Adrenal gland (tissue), 9 donors: ENCODE measurements at regions not wholly inside any gene's neighbourhood (a gene's known extent, or its start where the extent isn't known, plus 50 kb on each side); places are given as distances from the start of the nearest gene placed in this dataset.

Experiments used
- DNase-seq, 7 donors: peaks; one replicate each; pipeline ENCODE4 v3.0.0-alpha.2; 2019 to 2020
- H3K27ac ChIP-seq, 5 donors: fragments of 200-600 bp; sonication (generic) in 4 of 5; 1 replicate in 3 of 5; 2 replicates in 2 of 5; pipeline versions ENCODE4 v1.5.1 to v1.8.0; 2016 to 2020; ENCODE audit warnings: mild to moderate bottlenecking in 1 of 5
- H3K27me3 ChIP-seq: fragments of 200-600 bp; 2 replicates; pipeline ENCODE4 v1.8.0; 2021
- H3K36me3 ChIP-seq, 2 donors: fragments of 200-600 bp; replicated peaks in 1 of 2; 1 replicate in 1 of 2; 2 replicates in 1 of 2; pipeline versions ENCODE4 v1.5.1 to v1.8.0; 2018 to 2022
- H3K4me1 ChIP-seq, 2 donors: fragments of 200-600 bp; replicated peaks in 1 of 2; 1 replicate in 1 of 2; 2 replicates in 1 of 2; pipeline versions ENCODE4 v1.5.1 to v1.8.0; 2018 to 2021
- H3K4me3 ChIP-seq, 4 donors: fragments of 200-600 bp; sonication (generic) in 3 of 4; one replicate each; pipeline ENCODE4 v1.5.1; 2016 to 2018
- H3K9me3 ChIP-seq, 3 donors: fragments of 200-600 bp; sonication (generic) in 1 of 3; replicated peaks in 1 of 3; 1 replicate in 2 of 3; 2 replicates in 1 of 3; pipeline versions ENCODE4 v1.5.1 to v1.8.0; 2016 to 2021
- POLR2A ChIP-seq, 2 donors: fragments of 450-650 bp; IDR thresholded peaks; one replicate each; pipeline ENCODE4 v1.6.1; 2017; ENCODE audit warnings: antibody characterized with exemption in 2 of 2, mild to moderate bottlenecking in 2 of 2, moderate library complexity in 1 of 2
- WGBS, 4 donors: extraction: QIAGEN DNeasy Blood & Tissue Kit in 2 of 4; methylation state at CpG; one replicate each; pipeline versions ENCODE4 v1.1.5 to v1.1.7; 2013 to 2017; 5-methylcytosine and 5-hydroxymethylcytosine counted together
- intact Hi-C, 2 donors: fragments of 100-400 bp; cut with DNase I; formaldehyde crosslinking; loops; one replicate each; pipeline versions ENCODE4 v1.14.1 to v1.15.0; 2022 to 2023
- TF ChIP-seq, protein P1 (sequence below), 6 experiments: fragments of 450-650 bp in 4 of 6; fragments of 200-600 bp in 2 of 6; sonication (generic) in 1 of 6; IDR thresholded peaks; 1 replicate in 5 of 6; 2 replicates in 1 of 6; pipeline versions ENCODE4 v1.5.1 to v1.8.0; 2016 to 2021; ENCODE audit warnings: antibody characterized with exemption in 6 of 6, mild to moderate bottlenecking in 2 of 6, moderate library complexity in 1 of 6
- donor health status: healthy with polysubstance abuse.
- donor health status: Bipolar disorder and iron deficiency.
- donor health status: DM: yes; HTN: yes; CAD: no.
- donor health status: DM: no; HTN: no; CAD: no.
- donor health status: DM: no; HTN: no; CAD: no.

DNA sequence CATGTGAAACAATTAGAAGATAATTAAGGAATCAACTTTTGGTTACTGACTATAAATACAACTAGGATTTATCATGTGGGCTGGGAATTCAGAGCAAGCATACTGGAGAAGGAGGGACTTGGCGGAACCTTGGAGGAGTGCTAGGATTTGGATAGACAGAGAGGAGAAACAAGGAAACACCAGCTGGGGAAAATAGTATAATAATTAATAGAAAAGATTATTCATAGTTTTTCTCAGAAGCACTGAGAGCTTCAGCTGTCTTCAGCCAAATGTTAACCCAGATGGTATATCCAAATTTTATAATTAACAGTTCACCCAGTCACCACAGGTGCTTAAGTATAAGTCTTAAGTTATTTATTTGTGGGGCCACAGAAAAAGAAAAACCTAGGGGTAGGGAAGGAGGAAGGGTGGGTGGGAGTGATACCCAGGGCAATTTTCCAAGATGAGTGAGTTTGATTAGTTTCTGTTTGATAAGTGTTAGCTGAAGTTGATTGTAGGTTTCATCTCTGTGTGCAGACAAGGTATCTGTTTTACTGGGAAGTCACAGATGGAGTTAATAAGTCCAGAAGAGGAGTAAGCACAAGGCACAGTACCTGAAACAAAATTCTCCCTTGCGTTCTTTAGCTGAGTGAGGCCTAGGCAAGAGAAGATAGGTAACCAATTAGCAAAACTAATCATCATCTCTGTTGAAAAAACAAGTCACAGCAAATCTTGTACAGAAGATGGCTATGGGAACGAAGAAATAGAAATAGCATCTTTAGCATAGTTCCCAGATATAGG is 175.5 kb downstream of the TFAP2B start:
- Histone ChIP-seq H3K27me3 (no peaks in the 10 kb centered on the region), H3K36me3 (no peaks in the 10 kb centered on the region), H3K27ac (no peak overlapping the region), H3K4me3 (no peak overlapping the region), H3K4me1 (no peaks in the 10 kb centered on the region), H3K9me3 (no peaks in the 10 kb centered on the region)
- TF ChIP-seq, protein P1, sequence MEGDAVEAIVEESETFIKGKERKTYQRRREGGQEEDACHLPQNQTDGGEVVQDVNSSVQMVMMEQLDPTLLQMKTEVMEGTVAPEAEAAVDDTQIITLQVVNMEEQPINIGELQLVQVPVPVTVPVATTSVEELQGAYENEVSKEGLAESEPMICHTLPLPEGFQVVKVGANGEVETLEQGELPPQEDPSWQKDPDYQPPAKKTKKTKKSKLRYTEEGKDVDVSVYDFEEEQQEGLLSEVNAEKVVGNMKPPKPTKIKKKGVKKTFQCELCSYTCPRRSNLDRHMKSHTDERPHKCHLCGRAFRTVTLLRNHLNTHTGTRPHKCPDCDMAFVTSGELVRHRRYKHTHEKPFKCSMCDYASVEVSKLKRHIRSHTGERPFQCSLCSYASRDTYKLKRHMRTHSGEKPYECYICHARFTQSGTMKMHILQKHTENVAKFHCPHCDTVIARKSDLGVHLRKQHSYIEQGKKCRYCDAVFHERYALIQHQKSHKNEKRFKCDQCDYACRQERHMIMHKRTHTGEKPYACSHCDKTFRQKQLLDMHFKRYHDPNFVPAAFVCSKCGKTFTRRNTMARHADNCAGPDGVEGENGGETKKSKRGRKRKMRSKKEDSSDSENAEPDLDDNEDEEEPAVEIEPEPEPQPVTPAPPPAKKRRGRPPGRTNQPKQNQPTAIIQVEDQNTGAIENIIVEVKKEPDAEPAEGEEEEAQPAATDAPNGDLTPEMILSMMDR (IDR thresholded peaks at IDR 0.05), result no peak
- no peak for TF ChIP-seq POLR2A (IDR thresholded peaks at IDR 0.05)
- intact Hi-C loops, result no loop called here
- no peak for DNase-seq
- 72 to 88% (median 80%) methylated on average over 3 of the region's 3 CpGs for WGBS, 4 donors

DNA sequence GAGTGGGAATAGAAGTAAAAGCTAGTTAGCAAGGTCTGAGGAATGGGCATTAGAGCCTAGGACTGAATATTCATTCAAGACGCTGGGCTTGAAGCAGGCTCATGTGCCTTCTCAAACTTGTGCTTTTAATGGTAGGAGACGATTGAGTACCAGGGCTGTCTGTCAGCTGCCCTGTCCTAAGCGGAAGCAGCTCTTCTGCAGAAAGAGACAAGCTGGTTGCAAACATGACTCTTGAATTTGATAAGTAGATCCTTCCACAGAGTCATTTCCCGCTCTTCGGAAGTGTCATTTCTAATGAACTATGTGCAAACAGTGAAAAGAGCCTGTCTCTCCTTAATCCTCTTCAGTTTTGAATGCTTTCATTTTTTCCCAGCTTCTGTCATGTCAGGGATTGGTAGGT is 176.4 kb downstream of the TFAP2B start:
- intact Hi-C loops, result no loop called here
- Histone ChIP-seq H3K27me3 (no peaks in the 10 kb centered on the region), H3K4me1 (no peaks in the 10 kb centered on the region), H3K9me3 (no peaks in the 10 kb centered on the region), H3K36me3 (no peaks in the 10 kb centered on the region), H3K4me3 (no peak overlapping the region), H3K27ac (no peak overlapping the region)
- WGBS, 4 donors, result 74 to 88% (median 82%) methylated on average over 5 of the region's 5 CpGs
- DNase-seq, result no peak
- TF ChIP-seq POLR2A (IDR thresholded peaks at IDR 0.05), result no peak
- TF ChIP-seq, protein P1 (IDR thresholded peaks at IDR 0.05), result no peak

DNA sequence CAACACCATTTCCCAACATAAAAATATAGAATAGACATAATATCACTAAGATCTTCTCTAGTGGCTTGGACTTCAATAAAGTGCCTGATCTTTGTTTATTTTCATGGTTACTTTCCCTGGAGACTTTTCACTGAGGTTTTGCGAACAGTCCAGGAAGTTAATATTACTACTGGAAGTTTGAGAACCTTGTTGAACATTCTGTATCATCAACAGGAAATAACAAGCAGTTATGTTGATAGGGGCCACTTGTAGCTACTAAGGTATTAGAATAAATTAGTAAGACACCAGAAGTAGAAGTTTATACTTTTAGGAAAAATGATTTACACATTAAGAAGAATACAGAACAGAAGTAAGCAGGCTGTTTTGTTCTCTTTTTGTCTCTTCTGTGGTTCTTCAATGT is 180.2 kb downstream of the TFAP2B start:
- H3K4me3 ChIP-seq, result no peak overlapping the region
- no peak overlapping the region for H3K27ac ChIP-seq
- no peaks in the 10 kb centered on the region for H3K36me3 ChIP-seq
- TF ChIP-seq, protein P1 (IDR thresholded peaks at IDR 0.05), result no peak
- TF ChIP-seq POLR2A (IDR thresholded peaks at IDR 0.05), result no peak
- intact Hi-C loops, result no loop called here
- no peaks in the 10 kb centered on the region for H3K27me3 ChIP-seq
- no peaks in the 10 kb centered on the region for H3K9me3 ChIP-seq
- DNase-seq, result no peak
- no peaks in the 10 kb centered on the region for H3K4me1 ChIP-seq
- 68 to 79% (median 73%) methylated on average over 1 of the region's 1 CpG for WGBS, 4 donors

DNA sequence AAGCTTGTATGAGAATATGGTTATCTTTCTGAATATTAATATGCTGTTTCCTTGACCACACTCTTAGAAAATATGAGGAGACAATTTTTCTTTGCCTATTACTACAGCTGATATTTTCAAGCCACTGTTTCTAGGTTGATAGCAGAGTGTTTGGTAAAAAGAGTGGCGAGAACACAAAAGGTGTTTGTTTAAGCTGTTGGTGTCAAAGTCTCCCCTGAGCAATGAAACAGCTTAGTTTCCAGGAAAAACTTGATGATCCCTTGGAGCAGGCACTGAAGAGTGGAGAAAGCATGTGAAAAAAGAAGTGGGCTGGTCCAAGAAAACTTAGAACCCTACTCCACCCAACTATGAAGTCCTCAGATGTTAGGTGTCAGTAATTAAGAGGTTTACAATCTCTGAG is 182.7 kb downstream of the TFAP2B start:
- TF ChIP-seq POLR2A (IDR thresholded peaks at IDR 0.05), result no peak
- TF ChIP-seq, protein P1 (IDR thresholded peaks at IDR 0.05), result no peak
- Histone ChIP-seq H3K4me3 (no peak overlapping the region), H3K27ac (no peak overlapping the region), H3K36me3 (no peaks in the 10 kb centered on the region), H3K4me1 (no peaks in the 10 kb centered on the region), H3K9me3 (no peaks in the 10 kb centered on the region), H3K27me3 (no peaks in the 10 kb centered on the region)
- intact Hi-C loops, result no loop called here
- DNase-seq, result no peak
- 57 to 72% (median 61%) methylated on average over 1 of the region's 1 CpG for WGBS, 4 donors
